HG03558 (cell line): ENCODE measurements at regions not wholly inside any gene's neighbourhood (a gene's known extent, or its start where the extent isn't known, plus 50 kb on each side); places are given as distances from the start of the nearest gene placed in this dataset.

Experiments used
- ATAC-seq: cut with Tn5 transposase; IDR thresholded peaks from one replicate; pipeline ENCODE4 v1.9.1; 2021; ENCODE audit warnings: moderate number of reproducible peaks; ENCODE audit not compliant: unreplicated experiment; ENCODE audit errors: extremely low read depth

GRCh38 chr5:35294017-35294416, 63.7 kb upstream of the PRLR start:
- ATAC-seq, result no peak

- ATAC-seq, result no peak
Measured at GRCh38 chr5:35285435-35285834, 55.1 kb upstream of the PRLR start.

DNA sequence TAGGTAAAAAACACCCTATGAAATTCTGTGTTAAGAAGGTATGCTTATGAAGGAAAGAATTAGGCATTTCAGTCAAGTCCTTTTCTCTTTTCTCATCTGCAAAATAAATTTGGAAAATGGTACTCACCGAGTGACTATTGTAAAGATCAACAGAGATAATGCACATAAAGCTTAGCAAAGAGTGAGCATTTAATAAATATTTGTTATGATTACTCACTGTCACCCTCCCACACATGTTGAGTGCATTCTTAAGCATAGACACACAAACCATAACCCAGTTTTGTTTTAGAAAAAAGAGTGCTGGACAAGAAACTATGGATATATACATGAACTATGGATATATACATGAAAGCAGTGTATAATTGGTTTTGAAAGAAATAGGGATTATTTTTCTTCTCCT, 54.7 kb upstream of the PRLR start:
- ATAC-seq, result no peak

GRCh38 chr5:35284364-35284763, 54.1 kb upstream of the PRLR start:
- ATAC-seq, result no peak

- ATAC-seq, result no peak
Measured at GRCh38 chr5:35282810-35283209, 52.5 kb upstream of the PRLR start.

- ATAC-seq, result no peak
Measured at GRCh38 chr5:35281613-35282012, 51.3 kb upstream of the PRLR start.
